GM12864 (cell line): ENCODE measurements at regions not wholly inside any gene's neighbourhood (a gene's known extent, or its start where the extent isn't known, plus 50 kb on each side); places are given as distances from the start of the nearest gene placed in this dataset.
"Not testable (repeated sequence)": the region's sequence is repeated elsewhere in the genome, so short reads cannot be mapped to it uniquely, and the experiment has no call there.

Experiments
- DNase-seq: peaks from one replicate; pipeline ENCODE4 v3.0.0-alpha.2; 2011; ENCODE audit warnings: low read depth
- H3K4me3 ChIP-seq: 2 replicates; pipeline ENCODE4 v1.5.1; 2011; ENCODE audit warnings: mild to moderate bottlenecking, low read depth, low read length, control low read depth
- TF ChIP-seq, protein P1 (sequence below): IDR thresholded peaks from 2 replicates; pipeline ENCODE4 v1.5.1; 2011; ENCODE audit warnings: low read depth, mild to moderate bottlenecking, moderate library complexity, low read length, control low read depth, inconsistent platforms; ENCODE audit errors: missing control alignments

DNA sequence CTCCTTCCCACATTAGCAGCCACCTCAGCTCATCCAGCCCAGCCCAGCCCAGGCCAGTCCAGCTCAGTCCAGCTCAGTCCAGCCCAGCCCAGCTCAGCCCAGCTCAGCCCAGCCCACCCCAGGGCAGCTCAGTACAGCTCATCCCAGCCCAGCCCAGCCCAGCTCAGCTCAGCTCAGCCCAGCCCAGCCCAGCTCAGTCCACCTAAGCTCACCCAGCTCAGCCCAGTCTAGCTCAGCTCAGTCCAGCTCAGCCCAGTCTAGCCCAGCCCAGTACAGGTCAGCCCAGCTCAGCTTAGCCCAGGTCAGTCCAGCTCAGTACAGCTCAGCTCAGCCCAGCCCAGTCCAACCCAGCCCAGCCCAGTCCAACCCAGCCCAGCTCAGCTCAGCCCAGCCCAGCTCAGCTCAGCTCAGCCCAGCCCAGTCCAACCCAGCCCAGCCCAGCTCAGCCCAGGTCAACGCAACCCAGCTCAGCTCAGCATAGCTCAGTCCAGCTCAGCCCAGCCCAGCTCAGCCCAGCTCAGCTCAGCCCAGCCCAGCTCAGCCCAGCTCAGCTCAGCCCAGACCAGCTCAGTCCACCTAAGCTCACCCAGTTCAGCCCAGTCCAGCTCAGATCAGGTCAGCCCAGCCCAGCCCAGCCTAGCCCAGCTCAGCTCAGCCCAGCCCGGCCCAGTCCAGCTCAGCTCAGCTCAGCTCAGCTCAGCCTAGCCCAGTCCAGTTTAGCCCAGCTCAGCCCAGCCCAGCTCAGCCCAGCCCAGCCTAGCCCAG is 63.0 kb downstream of the TMEM121 start:
- no peak overlapping the region for H3K4me3 ChIP-seq
- TF ChIP-seq, protein P1, sequence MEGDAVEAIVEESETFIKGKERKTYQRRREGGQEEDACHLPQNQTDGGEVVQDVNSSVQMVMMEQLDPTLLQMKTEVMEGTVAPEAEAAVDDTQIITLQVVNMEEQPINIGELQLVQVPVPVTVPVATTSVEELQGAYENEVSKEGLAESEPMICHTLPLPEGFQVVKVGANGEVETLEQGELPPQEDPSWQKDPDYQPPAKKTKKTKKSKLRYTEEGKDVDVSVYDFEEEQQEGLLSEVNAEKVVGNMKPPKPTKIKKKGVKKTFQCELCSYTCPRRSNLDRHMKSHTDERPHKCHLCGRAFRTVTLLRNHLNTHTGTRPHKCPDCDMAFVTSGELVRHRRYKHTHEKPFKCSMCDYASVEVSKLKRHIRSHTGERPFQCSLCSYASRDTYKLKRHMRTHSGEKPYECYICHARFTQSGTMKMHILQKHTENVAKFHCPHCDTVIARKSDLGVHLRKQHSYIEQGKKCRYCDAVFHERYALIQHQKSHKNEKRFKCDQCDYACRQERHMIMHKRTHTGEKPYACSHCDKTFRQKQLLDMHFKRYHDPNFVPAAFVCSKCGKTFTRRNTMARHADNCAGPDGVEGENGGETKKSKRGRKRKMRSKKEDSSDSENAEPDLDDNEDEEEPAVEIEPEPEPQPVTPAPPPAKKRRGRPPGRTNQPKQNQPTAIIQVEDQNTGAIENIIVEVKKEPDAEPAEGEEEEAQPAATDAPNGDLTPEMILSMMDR, result no peak
- DNase-seq, result no peak

DNA sequence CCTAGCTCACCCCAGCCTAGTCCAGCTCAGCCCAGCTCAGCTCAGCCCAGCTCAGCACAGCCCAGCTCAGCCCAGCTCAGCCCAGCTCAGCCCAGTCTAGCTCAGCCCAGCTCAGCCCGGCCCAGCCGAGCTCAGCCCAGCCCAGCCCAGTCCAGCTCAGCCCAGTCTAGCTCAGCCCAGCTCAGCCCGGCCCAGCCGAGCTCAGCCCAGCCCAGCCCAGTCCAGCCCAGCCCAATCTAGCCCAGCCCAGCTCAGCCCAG is 63.5 kb downstream of the TMEM121 start:
- not testable (repeated sequence) for DNase-seq, H3K4me3 ChIP-seq

DNA sequence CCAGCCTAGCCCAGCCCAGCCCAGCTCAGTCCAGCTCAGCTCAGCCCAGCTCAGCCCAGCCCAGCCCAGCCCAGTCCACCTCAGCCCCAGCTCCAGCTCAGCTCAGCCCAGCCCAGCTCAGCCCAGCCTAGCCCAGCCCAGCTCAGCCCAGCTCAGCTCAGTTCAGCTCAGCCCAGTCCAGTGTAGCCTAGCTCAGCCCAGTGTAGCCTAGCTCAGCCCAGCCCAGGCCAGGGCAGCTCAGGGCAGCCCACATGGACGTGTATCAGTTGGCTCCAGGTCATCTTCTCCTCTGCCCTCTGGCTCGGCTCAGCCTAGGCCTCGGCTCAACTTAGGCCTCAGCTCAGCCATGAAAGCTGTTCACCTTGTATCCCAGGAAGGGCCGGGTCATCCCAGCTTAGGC is 64.7 kb downstream of the TMEM121 start:
- TF ChIP-seq, protein P1, result no peak
- no peak overlapping the region for H3K4me3 ChIP-seq
- no peak for DNase-seq

DNA sequence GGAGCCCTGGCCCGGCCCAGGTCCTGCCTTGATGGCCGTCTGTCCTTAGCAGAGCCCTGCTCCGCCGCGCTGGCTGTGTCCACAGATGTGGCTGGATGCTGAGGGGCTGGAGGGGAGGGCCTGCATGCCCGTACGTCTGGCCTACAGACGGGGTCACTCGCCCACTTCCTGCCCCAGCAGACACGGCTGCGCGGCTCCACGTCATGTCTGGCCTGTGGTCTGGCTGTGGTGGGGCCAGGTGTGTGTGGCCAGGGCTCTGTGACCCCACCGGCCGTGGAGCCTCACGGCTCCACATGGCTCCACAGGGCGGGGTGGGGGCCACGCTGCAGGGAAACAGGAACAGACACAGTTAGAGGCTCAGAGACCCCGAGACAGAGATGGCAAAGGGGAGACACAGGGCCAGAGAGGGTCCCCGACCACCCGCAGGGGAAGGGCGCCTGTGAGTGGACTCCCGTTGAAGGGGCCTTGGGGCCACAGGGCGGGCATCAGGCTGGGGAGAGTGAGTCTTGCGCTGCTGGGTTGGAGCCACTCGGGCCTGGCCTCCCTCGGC is 65.5 kb downstream of the TMEM121 start:
- not testable (repeated sequence) for DNase-seq, H3K4me3 ChIP-seq

DNA sequence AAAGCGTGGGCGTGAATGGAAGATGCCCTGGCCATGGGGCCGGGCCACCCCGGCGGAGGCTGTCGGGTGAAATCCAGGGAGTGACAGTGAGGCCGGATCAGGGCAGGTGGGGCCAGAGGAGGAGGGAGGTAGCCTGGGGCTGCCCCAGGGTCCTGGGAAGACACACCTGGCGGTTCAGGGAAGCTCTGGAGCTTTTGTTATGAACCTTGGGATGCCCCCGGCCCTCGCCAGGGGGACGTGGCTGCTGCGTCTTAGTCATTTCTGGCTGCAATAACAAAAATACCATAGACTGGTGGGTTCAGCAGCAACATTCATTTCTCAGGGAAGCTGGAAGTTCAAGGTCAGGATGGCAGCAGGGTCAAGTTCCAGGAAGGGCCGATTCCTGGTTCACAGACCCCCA is 66.3 kb downstream of the TMEM121 start:
- not testable (repeated sequence) for H3K4me3 ChIP-seq, DNase-seq

DNA sequence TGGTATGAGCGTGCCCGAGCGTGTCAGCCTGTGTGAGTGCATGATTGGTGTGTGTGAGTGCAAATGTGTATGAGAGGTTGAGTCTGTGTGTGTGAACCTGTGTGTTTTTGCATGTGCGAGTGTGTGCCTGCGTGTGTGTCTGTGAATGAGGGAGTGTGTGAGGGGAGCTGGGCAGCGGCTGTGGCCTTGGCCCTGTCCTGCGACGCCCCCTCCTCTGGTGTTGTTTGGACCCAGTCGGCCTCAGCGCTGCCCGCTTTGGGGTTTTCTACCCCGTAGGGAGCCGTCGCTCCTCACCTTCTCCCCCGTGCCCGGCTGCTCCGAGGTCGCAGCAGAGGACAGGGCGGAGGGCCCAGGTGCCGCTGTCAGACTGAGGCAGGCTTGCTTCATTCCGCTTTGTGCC is 69.0 kb downstream of the TMEM121 start:
- H3K4me3 ChIP-seq, result not testable (repeated sequence)

DNA sequence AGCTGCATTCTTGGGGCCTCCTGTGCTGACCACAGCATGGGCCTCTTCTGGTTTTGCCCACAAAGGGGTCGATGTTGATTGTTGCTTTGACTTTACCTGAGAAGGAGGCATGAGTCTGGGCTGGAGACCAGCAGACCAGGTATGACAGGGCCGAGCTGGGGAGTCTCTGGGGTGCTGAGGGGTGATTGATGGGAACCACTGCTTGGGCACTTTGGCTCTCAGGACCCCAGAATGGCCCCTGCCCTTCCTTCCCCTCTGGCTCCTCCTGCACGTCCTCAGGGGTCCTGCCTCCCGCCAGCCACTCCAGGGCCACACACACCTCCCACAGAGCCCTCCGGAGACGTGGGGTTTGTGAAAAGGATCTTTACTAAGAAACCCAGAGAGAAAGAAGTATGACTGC is 70.0 kb downstream of the TMEM121 start:
- DNase-seq, H3K4me3 ChIP-seq: not testable (repeated sequence)

More for the DNA sequence above, 69.0 kb downstream of the TMEM121 start:
- DNase-seq, result not testable (repeated sequence)

DNA sequence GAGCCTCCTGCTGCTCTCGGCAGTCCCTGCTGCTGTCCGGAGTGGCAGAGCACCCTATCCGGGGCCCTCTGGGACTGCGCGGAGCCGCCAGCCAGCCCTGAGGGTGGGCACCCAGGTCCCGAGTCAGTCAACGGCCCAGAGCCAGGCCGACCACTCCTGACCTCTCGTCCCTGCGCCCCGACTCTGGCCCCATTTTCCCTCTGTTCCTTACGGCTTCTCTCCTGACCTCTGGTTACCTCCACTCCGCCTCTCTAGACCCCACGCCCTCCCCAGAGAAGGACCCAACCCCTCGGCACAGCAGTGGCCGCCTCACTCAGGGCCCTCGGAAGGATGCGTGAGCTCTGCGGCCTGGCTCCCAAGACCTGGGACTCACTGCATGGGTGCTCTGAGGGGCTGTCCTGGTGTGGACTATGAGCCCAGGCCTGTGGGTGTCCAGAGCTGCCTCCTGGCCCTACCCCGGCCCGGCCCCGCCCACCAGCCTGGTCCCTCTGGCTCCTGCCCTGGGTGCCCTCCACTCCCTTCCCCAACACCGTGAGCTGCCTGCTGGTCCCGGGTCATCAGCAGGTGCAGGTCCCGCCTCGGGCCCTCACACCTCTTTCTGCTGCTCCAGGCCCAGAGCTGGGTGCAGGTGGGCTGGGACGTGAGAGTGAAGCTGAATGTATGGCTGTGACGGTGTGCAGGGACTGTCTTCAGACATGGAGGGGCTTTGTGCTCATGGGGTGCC is 71.8 kb downstream of the TMEM121 start:
- not testable (repeated sequence) for H3K4me3 ChIP-seq

DNA sequence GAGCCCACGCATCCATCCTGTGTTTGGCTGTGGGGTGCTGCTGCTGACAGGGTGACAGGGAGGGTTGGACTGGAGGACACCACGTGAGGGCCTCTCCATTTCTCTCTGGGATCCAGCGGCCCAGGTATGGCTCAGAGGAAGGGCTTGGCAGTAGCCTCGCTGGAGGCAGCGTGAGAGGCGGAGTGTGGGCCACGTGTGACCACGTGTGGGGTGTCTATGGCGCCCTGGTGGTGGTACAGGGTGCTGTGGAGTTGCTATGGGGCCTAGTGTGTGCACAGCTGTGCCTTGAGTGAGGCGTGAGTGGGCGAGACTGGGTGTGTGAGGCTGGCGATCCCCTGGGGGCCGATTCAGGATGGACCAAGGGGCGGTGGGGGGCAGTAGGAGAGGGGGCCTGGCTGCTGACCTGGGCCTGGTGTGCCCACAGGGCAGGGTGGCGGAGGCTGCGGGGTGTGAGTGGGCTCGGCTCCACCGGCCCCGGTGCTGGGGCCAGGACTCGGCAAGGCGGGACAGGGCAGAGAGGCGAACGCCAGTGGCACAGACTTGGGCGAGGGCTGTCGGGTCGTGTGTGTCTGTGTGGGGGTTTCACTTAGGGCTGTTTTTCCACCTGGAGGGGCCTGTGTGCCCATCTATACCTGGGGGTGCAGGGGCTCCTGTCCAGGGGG is 72.7 kb downstream of the TMEM121 start:
- DNase-seq, H3K4me3 ChIP-seq: not testable (repeated sequence)

More for the DNA sequence above, 71.8 kb downstream of the TMEM121 start:
- not testable (repeated sequence) for DNase-seq

DNA sequence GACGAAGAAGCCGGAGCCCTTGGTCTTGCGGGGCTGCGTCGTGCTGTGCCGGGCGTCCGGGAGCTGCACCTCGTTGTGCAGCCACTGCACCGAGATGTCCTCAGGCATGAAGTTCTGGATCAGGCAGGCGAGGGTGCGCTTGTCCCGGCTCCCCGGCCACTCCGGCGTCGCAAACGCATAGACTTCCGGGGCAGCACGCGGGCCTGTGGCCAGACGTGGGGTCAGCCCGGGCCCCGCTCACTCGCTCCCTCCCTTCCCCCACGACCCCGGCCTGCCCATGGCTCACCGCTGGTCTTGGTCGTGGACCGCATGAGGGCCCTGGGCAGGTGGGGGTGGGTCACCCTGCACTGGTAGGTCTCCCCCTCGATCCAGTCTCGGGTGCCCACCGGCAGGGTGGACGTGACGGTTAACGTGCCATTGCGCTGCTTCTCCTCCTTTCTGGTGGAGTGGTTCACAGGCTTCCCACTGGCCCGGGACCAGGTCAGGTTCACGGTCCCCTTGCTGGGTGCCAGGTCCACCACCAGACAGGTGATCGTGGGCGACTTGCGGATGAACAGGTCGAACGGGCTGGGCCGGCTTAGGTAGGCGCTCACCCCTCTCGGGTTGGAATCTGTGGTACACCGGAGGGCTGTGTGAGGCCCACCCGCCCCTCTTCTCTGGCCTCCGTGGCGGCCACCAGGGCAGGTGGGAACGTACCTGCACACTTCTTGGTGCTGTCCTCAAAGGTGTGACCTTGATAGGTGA is 74.0 kb downstream of the TMEM121 start:
- DNase-seq, H3K4me3 ChIP-seq: not testable (repeated sequence)

DNA sequence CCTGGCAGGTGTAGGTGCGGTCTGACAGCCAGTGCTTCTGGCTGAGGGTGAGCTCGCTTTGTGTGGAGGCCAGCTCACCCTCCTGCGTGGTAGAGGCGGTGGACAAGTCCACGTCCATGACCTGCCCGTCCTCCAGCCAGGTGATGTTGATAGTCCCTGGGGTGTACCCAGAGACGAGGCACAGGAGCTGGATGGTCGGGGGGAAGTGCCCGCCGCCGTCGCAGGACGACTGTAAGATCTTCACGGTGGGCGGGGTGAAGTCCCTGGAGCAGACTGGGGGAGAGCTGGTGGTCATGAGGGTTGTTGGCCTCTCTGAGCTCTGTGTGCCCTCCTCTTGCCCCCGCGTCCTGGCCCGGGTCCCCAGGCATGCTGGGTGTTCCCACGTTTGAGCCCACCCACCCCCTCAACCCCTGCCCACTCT is 74.6 kb downstream of the TMEM121 start:
- DNase-seq, result no peak
- TF ChIP-seq, protein P1, result no peak
- H3K4me3 ChIP-seq, result no peak overlapping the region
